Osteocyte (in vitro differentiated cells): ENCODE measurements at regions not wholly inside any gene's neighbourhood (a gene's known extent, or its start where the extent isn't known, plus 50 kb on each side); places are given as distances from the start of the nearest gene placed in this dataset.

Experiments
- DNase-seq: peaks from one replicate; pipeline ENCODE4 v3.0.0; 2021; ENCODE audit warnings: mixed read lengths; ENCODE audit not compliant: unreplicated experiment; ENCODE audit errors: extremely low spot score
- H3K27ac Mint-ChIP-seq: one replicate; pipeline ENCODE4 v1.8.0; 2021; ENCODE audit warnings: mild to moderate bottlenecking, mixed read lengths; ENCODE audit not compliant: unreplicated experiment
- H3K27me3 Mint-ChIP-seq: one replicate; pipeline ENCODE4 v1.8.0; 2021; ENCODE audit warnings: mixed read lengths; ENCODE audit not compliant: unreplicated experiment
- H3K36me3 Mint-ChIP-seq: one replicate; pipeline ENCODE4 v1.8.0; 2021; ENCODE audit warnings: mixed read lengths; ENCODE audit not compliant: unreplicated experiment
- H3K4me1 Mint-ChIP-seq: one replicate; pipeline ENCODE4 v1.8.0; 2021; ENCODE audit warnings: mixed read lengths; ENCODE audit not compliant: unreplicated experiment
- H3K4me3 Mint-ChIP-seq: one replicate; pipeline ENCODE4 v1.8.0; 2021; ENCODE audit warnings: mild to moderate bottlenecking, moderate library complexity, mixed read lengths; ENCODE audit not compliant: unreplicated experiment
- H3K9me3 Mint-ChIP-seq: one replicate; pipeline ENCODE4 v1.8.0; 2021; ENCODE audit warnings: mixed read lengths; ENCODE audit not compliant: unreplicated experiment
- CTCF ChIP-seq: fragments of 200-600 bp; sonication (generic); IDR thresholded peaks from 2 replicates; pipeline ENCODE4 v1.5.0; 2021; ENCODE audit warnings: antibody characterized with exemption, mild to moderate bottlenecking, moderate library complexity

- no peak for TF ChIP-seq CTCF
- no peak for DNase-seq
- Mint-ChIP-seq H3K4me1 (peaks cover 14% of the 10 kb centered on the region), H3K27me3 (no peaks in the 10 kb centered on the region), H3K36me3 (no peaks in the 10 kb centered on the region), H3K4me3 (no peak overlapping the region), H3K27ac (no peak overlapping the region), H3K9me3 (peaks cover 7% of the 10 kb centered on the region)
Measured at GRCh38 chr10:52679117-52679516, 93.5 kb downstream of the MBL2 start.

- H3K27me3 Mint-ChIP-seq, result no peaks in the 10 kb centered on the region
- no peak overlapping the region for H3K27ac Mint-ChIP-seq
- no peak for TF ChIP-seq CTCF
Measured at GRCh38 chr10:52682766-52683165, 89.8 kb downstream of the MBL2 start.

GRCh38 chr10:52683776-52684175, 88.8 kb downstream of the MBL2 start:
- Mint-ChIP-seq H3K4me3 (no peak overlapping the region), H3K9me3 (no peaks in the 10 kb centered on the region), H3K27ac (no peak overlapping the region), H3K36me3 (no peaks in the 10 kb centered on the region), H3K27me3 (no peaks in the 10 kb centered on the region), H3K4me1 (peaks cover 14% of the 10 kb centered on the region)
- no peak for TF ChIP-seq CTCF
- no peak for DNase-seq

More at GRCh38 chr10:52682766-52683165, 89.8 kb downstream of the MBL2 start:
- H3K4me1 Mint-ChIP-seq, result peaks cover 14% of the 10 kb centered on the region
- no peak for DNase-seq
- H3K36me3 Mint-ChIP-seq, result no peaks in the 10 kb centered on the region
- no peak overlapping the region for H3K4me3 Mint-ChIP-seq
- no peaks in the 10 kb centered on the region for H3K9me3 Mint-ChIP-seq

- peaks cover 8% of the 10 kb centered on the region for H3K9me3 Mint-ChIP-seq
- H3K27me3 Mint-ChIP-seq, result no peaks in the 10 kb centered on the region
- H3K27ac Mint-ChIP-seq, result no peak overlapping the region
- no peak overlapping the region for H3K4me3 Mint-ChIP-seq
- no peaks in the 10 kb centered on the region for H3K36me3 Mint-ChIP-seq
- DNase-seq, result no peak
- no peak for TF ChIP-seq CTCF
- H3K4me1 Mint-ChIP-seq, result peaks cover 10% of the 10 kb centered on the region
Measured at GRCh38 chr10:52688899-52689298, 83.7 kb downstream of the MBL2 start.

- H3K27me3 Mint-ChIP-seq, result peaks cover 12% of the 10 kb centered on the region
- peaks cover 12% of the 10 kb centered on the region for H3K4me1 Mint-ChIP-seq
- H3K9me3 Mint-ChIP-seq, result peaks cover 4% of the 10 kb centered on the region
- no peak overlapping the region for H3K27ac Mint-ChIP-seq
- no peak for DNase-seq
- H3K36me3 Mint-ChIP-seq, result no peaks in the 10 kb centered on the region
- no peak overlapping the region for H3K4me3 Mint-ChIP-seq
- no peak for TF ChIP-seq CTCF
Measured at GRCh38 chr10:52696232-52696631, 76.4 kb downstream of the MBL2 start.
